ENCODE measurements at regions not wholly inside any gene's neighbourhood (a gene's known extent, or its start where the extent isn't known, plus 50 kb on each side); places are given as distances from the start of the nearest gene placed in this dataset.

GRCh38 chr6:28664870-28665396 lies 139.3 kb downstream of the GPX5 start:
- TF ChIP-seq, protein P1, sequence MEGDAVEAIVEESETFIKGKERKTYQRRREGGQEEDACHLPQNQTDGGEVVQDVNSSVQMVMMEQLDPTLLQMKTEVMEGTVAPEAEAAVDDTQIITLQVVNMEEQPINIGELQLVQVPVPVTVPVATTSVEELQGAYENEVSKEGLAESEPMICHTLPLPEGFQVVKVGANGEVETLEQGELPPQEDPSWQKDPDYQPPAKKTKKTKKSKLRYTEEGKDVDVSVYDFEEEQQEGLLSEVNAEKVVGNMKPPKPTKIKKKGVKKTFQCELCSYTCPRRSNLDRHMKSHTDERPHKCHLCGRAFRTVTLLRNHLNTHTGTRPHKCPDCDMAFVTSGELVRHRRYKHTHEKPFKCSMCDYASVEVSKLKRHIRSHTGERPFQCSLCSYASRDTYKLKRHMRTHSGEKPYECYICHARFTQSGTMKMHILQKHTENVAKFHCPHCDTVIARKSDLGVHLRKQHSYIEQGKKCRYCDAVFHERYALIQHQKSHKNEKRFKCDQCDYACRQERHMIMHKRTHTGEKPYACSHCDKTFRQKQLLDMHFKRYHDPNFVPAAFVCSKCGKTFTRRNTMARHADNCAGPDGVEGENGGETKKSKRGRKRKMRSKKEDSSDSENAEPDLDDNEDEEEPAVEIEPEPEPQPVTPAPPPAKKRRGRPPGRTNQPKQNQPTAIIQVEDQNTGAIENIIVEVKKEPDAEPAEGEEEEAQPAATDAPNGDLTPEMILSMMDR (conservative IDR thresholded peaks at IDR 0.05; ENCODE audit: low read depth, low read length) = no peak
- TF ChIP-seq EZH2phosphoT487 (IDR thresholded peaks at IDR 0.05; ENCODE audit: borderline replicate concordance, low read length) = no peak

All from PC-3 (cell line).